Kidney capillary endothelial cell (primary cell): ENCODE measurements at regions not wholly inside any gene's neighbourhood (a gene's known extent, or its start where the extent isn't known, plus 50 kb on each side); places are given as distances from the start of the nearest gene placed in this dataset.

ENCODE experiments used
- DNase-seq: peaks from one replicate; pipeline ENCODE4 v3.0.0-alpha.2; 2018; ENCODE audit warnings: low spot score

DNA sequence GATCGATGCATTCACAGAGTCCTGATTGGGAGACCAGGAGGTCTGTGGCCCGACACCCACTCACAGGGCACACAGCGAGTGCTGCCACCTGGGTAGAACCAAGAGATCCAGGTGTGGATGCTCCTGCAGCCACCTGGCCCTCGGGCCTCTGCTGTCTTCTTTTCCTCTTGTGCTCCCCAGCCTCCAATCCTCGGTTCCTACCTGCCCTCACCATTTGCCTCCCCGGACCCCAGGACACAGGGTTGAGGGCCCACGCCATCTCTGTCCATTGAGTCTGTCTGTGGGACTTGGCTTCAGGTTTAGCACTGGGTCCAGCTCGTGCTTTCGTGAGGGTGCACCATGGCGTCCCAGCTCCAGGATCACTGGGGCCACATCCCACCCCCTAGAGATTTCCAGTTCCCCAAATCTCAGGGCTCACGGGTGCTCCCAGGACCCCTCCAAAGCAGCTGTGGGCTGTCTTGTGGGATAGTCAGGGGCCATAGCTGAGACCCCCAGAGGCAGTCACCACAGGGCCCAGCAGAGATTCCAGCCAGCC lies 591.1 kb downstream of the BRD1 start:
- no peak for DNase-seq

DNA sequence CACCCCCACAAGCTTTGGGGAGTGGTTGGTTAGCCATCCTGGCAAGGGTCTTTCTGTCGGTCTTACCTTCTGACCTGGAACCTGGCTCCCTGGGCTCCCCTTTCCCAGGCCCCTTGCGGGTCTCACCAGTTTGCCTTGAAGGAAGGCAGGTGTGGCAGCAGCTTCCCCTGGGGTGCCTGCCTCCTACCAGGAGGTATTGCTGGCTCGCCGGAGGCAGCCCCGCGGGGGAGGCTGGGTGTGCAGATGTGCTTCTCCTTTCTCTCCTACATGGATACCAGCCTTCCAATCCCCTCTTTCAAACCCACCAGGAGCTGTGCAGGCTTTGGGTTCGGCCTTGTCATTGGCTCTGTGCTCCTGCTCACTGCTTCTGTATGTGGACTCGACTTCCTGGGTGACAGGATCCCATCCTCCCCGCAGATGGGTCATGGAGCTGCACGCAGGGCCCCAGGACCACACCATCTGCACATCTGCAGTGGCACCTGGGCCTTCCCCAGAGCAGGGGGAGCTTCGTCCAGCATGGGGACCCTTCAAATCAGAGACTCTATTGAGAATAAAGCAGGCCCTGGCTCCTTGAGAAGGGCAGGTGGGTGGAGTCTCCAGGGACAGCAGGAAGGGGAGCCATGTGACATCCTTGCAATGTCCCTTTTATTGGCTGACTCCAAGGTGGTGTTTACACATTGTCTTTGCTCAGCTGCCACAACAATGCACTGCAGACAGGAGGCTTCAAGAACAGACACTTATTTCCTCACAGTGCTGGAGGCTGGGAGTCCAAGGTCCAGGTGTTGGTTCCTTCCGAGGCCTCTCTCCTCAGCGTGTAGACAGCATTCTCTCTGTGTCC lies 592.0 kb downstream of the BRD1 start:
- no peak for DNase-seq

- no peak for DNase-seq
These were observed 593.2 kb downstream of the BRD1 start for GRCh38 chr22:49234459-49234858.

- no peak for DNase-seq
These were observed 594.1 kb downstream of the BRD1 start for GRCh38 chr22:49233507-49234100.

DNA sequence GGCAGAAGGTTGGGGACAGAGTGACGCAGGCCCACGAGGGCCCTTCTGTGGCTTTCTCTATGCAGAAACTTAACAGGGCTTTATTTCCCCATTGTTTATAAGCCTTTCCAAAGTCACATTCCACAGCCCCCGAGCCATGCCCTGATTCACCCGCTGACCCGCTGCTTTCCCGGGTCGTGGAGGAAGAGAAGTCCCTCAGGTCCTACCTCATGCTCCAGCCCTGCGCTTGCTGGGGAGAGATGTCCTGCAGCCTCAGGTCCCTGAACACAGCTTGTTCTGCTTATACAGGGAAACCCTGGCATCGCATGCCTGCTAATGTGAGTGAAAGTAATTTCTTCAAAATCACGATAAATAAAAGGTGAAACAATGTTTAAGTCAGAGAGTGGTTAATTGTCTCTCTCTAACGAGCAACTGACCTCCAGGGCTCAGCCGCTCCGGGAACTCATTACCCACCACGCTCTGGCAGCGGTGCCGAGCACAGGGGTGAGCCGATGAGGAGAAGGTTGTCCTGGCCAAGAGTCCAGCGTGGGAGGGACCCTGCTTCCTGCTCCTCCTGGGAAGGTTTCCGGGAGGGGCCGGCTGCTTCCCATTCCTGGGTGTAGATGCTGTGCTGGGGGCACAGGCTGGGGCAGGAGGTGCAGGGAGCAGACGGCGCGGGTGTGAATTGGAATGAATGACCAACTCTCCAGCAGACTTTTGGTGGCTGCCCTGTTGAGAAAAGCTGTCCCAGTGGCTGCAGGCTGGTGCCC lies 595.2 kb downstream of the BRD1 start:
- no peak for DNase-seq

GRCh38 chr22:49230194-49230577 lies 597.5 kb downstream of the BRD1 start:
- no peak for DNase-seq

DNA sequence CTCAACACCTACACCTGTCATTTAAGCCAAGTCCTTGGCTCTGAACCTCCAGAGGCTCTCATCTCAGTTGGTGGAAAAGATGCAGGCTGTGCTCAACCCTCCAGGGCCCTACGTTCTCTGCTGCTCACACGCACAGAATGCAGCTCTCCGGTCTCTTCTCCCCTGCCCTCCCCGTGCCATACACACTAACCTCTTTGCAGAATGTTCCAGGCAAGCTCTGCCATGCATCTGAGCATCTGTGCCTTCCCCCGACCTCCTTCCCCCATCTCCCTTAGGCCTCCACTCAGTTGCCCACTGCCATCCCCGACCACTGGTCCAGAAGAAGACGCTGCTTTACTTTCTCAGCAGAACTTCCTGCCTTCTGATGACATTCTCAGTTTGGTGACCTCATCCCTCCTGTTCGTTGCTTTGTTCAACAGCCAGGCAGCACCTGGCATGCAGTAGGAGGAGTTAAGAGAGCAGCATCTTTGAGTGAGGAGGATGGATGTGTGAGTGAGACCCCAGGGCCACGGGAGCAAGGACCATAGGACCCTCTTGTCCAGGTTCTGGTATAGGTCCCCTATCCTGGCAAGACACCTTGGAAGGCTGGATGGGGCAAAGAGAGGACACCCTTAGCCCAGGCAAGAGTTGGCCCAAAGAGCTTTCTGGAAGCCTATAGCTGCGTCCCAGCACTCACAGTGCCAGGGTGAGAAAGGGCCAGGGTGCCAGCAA lies 598.0 kb downstream of the BRD1 start:
- DNase-seq, result no peak

- no peak for DNase-seq
These were observed 599.1 kb downstream of the BRD1 start for GRCh38 chr22:49228431-49229037.

DNA sequence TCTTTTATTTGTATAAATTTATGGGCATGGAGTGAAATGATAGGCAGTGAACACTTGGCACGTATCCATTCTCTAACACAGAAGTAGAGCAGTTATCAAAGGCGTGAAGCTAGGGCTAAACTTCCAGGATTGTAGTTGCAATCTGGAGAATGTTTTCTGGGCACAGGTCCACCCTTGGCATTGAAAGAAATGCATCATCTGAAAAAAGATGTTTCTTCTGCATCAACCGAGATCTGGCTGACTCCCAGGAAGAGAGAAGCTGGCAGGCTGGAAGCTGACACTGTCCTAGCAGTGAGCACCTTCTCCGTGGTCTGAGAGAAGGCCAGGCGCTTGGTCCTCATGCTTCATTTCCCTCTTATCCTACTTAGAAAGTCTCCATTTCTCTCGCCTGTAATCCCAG lies 600.0 kb downstream of the BRD1 start:
- no peak for DNase-seq

DNA sequence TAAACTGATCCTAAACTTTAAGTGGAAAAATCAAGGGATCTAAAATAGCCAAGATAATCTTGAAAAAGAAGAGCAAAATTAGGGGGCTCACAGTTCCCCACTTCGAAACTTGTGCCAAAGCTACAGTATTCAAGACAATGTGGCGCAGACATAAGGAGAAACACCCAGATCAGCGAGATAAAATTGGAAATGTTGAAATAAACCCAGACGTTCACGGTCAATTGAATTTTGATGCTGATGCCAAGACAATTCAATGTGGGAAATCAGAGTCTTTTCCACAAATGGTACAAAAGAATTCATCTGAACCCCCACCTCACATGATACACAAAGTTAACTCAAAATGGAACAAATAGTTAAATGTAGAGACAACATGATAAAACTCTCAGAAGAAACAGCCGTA lies 601.6 kb downstream of the BRD1 start:
- no peak for DNase-seq

GRCh38 chr22:49224243-49224642 lies 603.4 kb downstream of the BRD1 start:
- DNase-seq, result no peak

GRCh38 chr22:49218142-49218541 lies 609.5 kb downstream of the BRD1 start:
- DNase-seq, result no peak

DNA sequence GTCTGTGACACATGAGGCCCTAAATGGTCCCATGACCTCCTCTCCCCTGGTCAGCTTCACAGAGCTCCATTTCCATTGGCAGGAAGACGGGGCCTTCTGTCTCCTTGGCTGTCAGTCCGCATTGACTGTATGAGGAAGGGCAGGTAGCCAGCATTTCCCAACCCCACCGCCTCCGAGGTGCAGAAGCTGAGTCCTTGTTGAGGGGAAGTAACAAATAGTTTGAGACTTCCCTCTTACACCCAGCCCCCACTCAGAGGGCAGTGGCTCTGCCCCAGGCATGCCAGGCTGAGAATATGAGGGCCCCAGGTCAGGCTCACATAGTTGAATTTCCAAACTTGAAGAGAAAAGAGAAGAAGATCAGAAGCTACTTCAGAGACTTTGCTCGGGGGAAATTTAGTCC lies 611.1 kb downstream of the BRD1 start:
- no peak for DNase-seq

DNA sequence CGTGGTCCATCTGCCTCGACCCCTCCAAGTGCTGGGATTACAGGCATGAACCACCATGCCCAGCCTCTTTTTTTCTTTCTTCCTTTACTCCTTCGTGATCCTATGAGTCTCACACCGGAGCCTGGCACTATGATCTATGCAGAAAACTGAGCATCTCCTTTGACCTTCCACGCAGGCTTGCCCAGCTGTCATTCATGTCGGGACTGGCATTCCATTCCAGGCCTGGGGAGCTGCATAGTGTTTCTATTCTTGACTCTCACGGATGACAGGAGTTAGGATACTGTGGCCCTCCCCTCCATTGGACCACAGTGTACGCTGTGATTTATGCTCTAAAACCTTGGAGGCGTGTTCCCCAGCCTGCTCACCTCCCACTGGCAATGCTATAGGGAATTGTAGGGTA lies 611.8 kb downstream of the BRD1 start:
- DNase-seq, result no peak

DNA sequence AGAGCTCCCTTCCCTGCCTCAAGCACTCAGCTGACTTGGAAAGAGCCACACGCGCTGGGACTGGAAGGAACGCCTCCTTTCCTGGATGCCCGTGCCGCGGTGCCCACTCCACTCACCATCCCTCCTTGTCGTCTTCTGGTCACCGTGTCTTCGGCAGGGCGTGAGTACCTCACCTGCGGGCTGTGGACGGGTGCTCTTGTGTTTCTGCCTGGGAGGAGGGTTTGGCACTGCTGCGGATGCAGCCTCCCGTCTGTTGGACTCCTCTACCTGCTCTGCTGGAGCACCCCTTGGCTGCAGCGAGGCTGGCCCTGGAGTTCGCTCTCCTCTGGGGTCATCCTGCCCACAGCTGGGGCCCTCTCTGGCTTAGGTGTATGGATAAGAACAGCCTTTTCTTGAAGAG lies 612.7 kb downstream of the BRD1 start:
- no peak for DNase-seq

GRCh38 chr22:49213731-49214352 lies 613.8 kb downstream of the BRD1 start:
- DNase-seq, result no peak

GRCh38 chr22:49212466-49212865 lies 615.2 kb downstream of the BRD1 start:
- DNase-seq, result no peak

- DNase-seq, result no peak
These were observed 615.7 kb downstream of the BRD1 start for GRCh38 chr22:49212002-49212401.

DNA sequence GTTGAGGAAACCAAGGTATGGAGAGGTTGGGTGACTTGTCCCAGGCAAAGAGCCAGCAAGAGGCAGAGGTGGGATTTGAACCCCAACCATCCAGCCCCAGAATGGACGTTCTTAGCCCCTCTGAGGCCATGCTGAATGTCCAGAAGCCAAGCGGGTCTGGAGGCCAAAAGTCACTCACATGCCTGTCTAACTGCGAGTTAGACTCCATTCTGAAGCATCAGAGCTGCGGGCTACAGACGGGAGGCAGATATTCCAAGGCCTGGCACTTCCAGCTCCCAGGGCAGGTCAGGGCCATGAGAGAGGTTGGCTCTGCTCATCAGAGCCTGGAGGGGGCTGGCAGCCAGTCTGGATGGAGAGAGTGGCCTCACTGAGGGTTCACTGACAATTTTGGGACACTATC lies 616.5 kb downstream of the BRD1 start:
- no peak for DNase-seq

DNA sequence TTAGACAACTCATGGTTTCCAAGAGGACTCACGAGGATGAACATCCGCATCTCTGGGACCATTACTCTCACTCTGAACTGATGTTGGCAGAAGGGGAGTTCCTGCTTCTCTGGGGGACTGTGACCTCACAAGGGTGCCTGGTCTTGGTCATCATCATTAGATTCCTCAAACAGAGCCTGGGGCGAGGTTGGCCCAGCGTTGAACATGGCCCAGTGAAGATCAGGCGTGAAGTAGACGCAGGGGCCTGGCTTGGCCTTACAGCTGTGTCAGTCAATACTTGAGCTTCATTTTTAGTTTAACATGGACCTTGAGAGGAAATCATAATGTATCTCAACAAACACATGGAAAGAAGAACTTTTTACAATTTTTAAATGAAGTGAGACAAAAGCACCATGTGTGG lies 617.1 kb downstream of the BRD1 start:
- DNase-seq, result no peak

DNA sequence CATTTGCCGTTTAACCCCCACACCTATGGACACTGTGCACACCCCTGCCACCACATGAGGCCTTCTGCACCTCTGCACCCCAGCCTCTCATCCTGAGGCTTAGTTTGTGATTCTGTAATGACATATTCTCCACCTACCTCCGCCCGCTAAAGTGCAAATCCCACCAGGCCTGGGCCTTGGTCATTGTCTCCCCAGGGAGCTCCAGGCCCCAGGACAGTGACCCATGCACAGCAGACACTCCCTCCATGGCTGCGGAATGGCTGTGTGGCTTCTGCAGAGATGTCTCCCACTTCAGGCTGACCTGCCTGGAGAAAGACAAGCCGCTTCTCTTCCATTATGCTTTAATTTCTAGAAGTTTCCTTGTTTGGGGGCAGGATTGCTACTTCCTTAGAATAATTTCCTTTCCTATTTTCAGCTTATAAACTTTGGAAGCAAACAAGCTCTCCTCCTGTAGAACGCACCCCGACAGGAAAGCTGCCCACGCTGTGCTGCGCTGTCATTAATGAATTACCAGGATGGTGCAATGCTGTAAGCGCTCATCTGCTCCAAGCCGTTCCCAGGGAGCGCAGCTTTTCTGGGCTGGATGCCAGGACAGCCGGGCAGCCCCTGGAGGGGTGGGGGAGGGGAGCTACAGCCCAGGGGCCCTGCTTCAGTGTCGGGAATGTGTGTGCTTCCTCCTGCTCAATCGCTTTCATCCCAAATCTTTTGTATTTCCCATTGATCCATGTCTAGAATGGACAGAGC lies 618.0 kb downstream of the BRD1 start:
- DNase-seq, result no peak
